Peyer's patch (tissue), 4 donors: ENCODE measurements at regions not wholly inside any gene's neighbourhood (a gene's known extent, or its start where the extent isn't known, plus 50 kb on each side); places are given as distances from the start of the nearest gene placed in this dataset.
"Not testable (repeated sequence)": the region's sequence is repeated elsewhere in the genome, so short reads cannot be mapped to it uniquely, and the experiment has no call there.

Experiments used
- DNase-seq, 3 donors: peaks; one replicate each; pipeline ENCODE4 v3.0.0-alpha.2; 2017 to 2019
- H3K27ac ChIP-seq, 4 donors: fragments of 200-600 bp; sonication (generic); one replicate each; pipeline ENCODE4 v1.5.1; 2016 to 2019
- H3K27me3 ChIP-seq, 2 donors: fragments of 200-600 bp; sonication (generic); one replicate each; pipeline ENCODE4 v1.5.1; 2019
- H3K36me3 ChIP-seq, 3 donors: fragments of 200-600 bp; sonication (generic); one replicate each; pipeline ENCODE4 v1.5.1; 2016 to 2019
- H3K4me1 ChIP-seq, 4 donors: fragments of 200-600 bp; sonication (generic); one replicate each; pipeline ENCODE4 v1.5.1; 2016 to 2019
- H3K4me3 ChIP-seq, 4 donors: fragments of 200-600 bp; sonication (generic); 1 replicate in 3 of 4; 2 replicates in 1 of 4; pipeline ENCODE4 v1.5.1; 2016 to 2019; ENCODE audit warnings: mild to moderate bottlenecking in 1 of 4
- H3K9me3 ChIP-seq, 4 donors: fragments of 200-600 bp; sonication (generic); one replicate each; pipeline ENCODE4 v1.5.1; 2016 to 2019; ENCODE audit warnings: mild to moderate bottlenecking in 1 of 4
- CTCF ChIP-seq, 6 experiments: fragments of 450-650 bp in 4 of 6; fragments of 200-600 bp in 2 of 6; sonication (generic) in 1 of 6; IDR thresholded peaks; one replicate each; pipeline ENCODE4 v1.5.1; 2017 to 2019; ENCODE audit warnings: antibody characterized with exemption in 6 of 6, mild to moderate bottlenecking in 3 of 6, moderate library complexity in 1 of 6
- POLR2A ChIP-seq, 2 donors: fragments of 450-650 bp; IDR thresholded peaks; one replicate each; pipeline ENCODE4 v1.5.1; 2017; ENCODE audit warnings: antibody characterized with exemption in 2 of 2, mild to moderate bottlenecking in 2 of 2, moderate library complexity in 2 of 2

GRCh38 chr18:54662986-54663385 is 71.9 kb downstream of the DYNAP start:
- Histone ChIP-seq H3K27me3 (no peaks in the 10 kb centered on the region), H3K4me3 (no peak overlapping the region), H3K36me3 (no peaks in the 10 kb centered on the region), H3K27ac (no peak overlapping the region), H3K9me3 (no peaks in the 10 kb centered on the region), H3K4me1 (no peaks in the 10 kb centered on the region)
- TF ChIP-seq CTCF (IDR thresholded peaks at IDR 0.05) (no peak), POLR2A (IDR thresholded peaks at IDR 0.05) (no peak)
- DNase-seq: no peak

- not testable (repeated sequence) for H3K9me3 ChIP-seq, H3K4me3 ChIP-seq, H3K36me3 ChIP-seq, H3K27ac ChIP-seq, H3K4me1 ChIP-seq, H3K27me3 ChIP-seq, DNase-seq
Observed at GRCh38 chr18:54669701-54670100, 78.7 kb downstream of the DYNAP start.

GRCh38 chr18:54671291-54671881 is 80.3 kb downstream of the DYNAP start:
- Histone ChIP-seq H3K4me3 (no peak overlapping the region), H3K27ac (no peak overlapping the region), H3K36me3 (no peaks in the 10 kb centered on the region), H3K9me3 (no peaks in the 10 kb centered on the region), H3K4me1 (no peaks in the 10 kb centered on the region), H3K27me3 (no peaks in the 10 kb centered on the region)
- no peak for DNase-seq
- TF ChIP-seq POLR2A (IDR thresholded peaks at IDR 0.05) (no peak), CTCF (IDR thresholded peaks at IDR 0.05) (peak in 4 of 6 experiments; percentile 61 to 69 (median 63))

GRCh38 chr18:54672109-54672508 is 81.1 kb downstream of the DYNAP start:
- H3K4me1 ChIP-seq: no peaks in the 10 kb centered on the region
- no peaks in the 10 kb centered on the region for H3K36me3 ChIP-seq
- no peak for DNase-seq
- H3K27me3 ChIP-seq: no peaks in the 10 kb centered on the region
- no peaks in the 10 kb centered on the region for H3K9me3 ChIP-seq
- TF ChIP-seq POLR2A (IDR thresholded peaks at IDR 0.05): no peak
- TF ChIP-seq CTCF (IDR thresholded peaks at IDR 0.05): no peak
- H3K4me3 ChIP-seq: no peak overlapping the region
- H3K27ac ChIP-seq: no peak overlapping the region

- Histone ChIP-seq H3K27me3 (no peaks in the 10 kb centered on the region), H3K36me3 (no peaks in the 10 kb centered on the region), H3K27ac (no peak overlapping the region), H3K4me3 (no peak overlapping the region), H3K4me1 (no peaks in the 10 kb centered on the region), H3K9me3 (no peaks in the 10 kb centered on the region)
- DNase-seq: peak in 2 of 3 donors; percentile 51 to 69
- TF ChIP-seq CTCF (IDR thresholded peaks at IDR 0.05) (no peak), POLR2A (IDR thresholded peaks at IDR 0.05) (no peak)
Observed at GRCh38 chr18:54672846-54673475, 81.9 kb downstream of the DYNAP start.

- Histone ChIP-seq H3K4me1 (no peaks in the 10 kb centered on the region), H3K9me3 (no peaks in the 10 kb centered on the region), H3K27me3 (no peaks in the 10 kb centered on the region), H3K4me3 (no peak overlapping the region), H3K36me3 (no peaks in the 10 kb centered on the region), H3K27ac (no peak overlapping the region)
- no peak for TF ChIP-seq CTCF (IDR thresholded peaks at IDR 0.05)
- no peak for TF ChIP-seq POLR2A (IDR thresholded peaks at IDR 0.05)
- no peak for DNase-seq
Observed at GRCh38 chr18:54673936-54674335, 82.9 kb downstream of the DYNAP start.
